ENCODE measurements at regions not wholly inside any gene's neighbourhood (a gene's known extent, or its start where the extent isn't known, plus 50 kb on each side); places are given as distances from the start of the nearest gene placed in this dataset.

DNA sequence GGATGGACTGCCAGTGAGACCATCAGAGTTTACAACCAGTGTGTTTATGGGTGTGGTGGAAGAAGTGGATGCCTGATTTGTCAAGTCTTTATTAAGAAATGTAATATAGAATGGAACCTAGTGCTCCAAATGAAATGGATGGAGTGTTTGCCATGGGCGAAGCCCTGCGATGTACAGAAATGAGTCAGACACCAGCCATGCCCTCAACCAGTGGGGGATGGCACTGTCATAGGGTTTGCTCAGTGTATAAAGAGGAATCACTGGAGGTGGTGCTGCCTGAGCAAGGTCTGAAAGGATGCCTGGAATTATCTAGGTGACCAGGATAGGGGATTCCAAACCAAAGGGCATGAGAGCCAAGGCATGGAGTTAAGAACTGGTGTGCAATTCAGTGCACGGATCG is 120.9 kb upstream of the MTNR1B start:
- H3K36me3 Mint-ChIP-seq (ENCODE audit: low read depth): no peaks in the 10 kb centered on the region
- no peaks in the 10 kb centered on the region for H3K27me3 Mint-ChIP-seq
- H3K27ac ChIP-seq (ENCODE audit: low read depth in 1 of 2, low read length in 2 of 2): no peak overlapping the region
- no peak for DNase-seq
- no peak for ATAC-seq (ENCODE audit: poor library complexity)
- ChIA-PET POLR2A (no interaction called here), CTCF (no interaction called here)
- H3K9me3 Mint-ChIP-seq: no peaks in the 10 kb centered on the region
- no peak for TF ChIP-seq CTCF (IDR thresholded peaks at IDR 0.05)
- no peaks in the 10 kb centered on the region for H3K4me1 ChIP-seq (ENCODE audit: insufficient read depth, low read length)
- H3K4me3 ChIP-seq (ENCODE audit: low read length): no peak overlapping the region
- H3K27ac Mint-ChIP-seq: no peak overlapping the region
- H3K4me3 Mint-ChIP-seq: no peak overlapping the region
- no peaks in the 10 kb centered on the region for H3K36me3 ChIP-seq (ENCODE audit: insufficient read depth, low read length)
- peaks cover 0 to 8% of the 10 kb centered on the region in 2 experiments for H3K9me3 ChIP-seq (ENCODE audit: control insufficient read depth in 1 of 2, insufficient read depth in 1 of 2, low read length in 2 of 2)
- no peaks in the 10 kb centered on the region for H3K27me3 ChIP-seq (ENCODE audit: control insufficient read depth in 1 of 2, insufficient read depth in 2 of 2, low read length in 2 of 2)
- intact Hi-C loops (cut with DNase I, micrococcal nuclease): no loop called here
- H3K4me1 Mint-ChIP-seq (ENCODE audit: low read depth): no peaks in the 10 kb centered on the region

- no peaks in the 10 kb centered on the region for H3K27me3 ChIP-seq (ENCODE audit: control insufficient read depth in 1 of 2, insufficient read depth in 2 of 2, low read length in 2 of 2)
- TF ChIP-seq CTCF (IDR thresholded peaks at IDR 0.05): no peak
- H3K4me3 ChIP-seq (ENCODE audit: low read length): no peak overlapping the region
- H3K4me3 Mint-ChIP-seq: no peak overlapping the region
- no peak for DNase-seq
- intact Hi-C loops (cut with DNase I, micrococcal nuclease): no loop called here
- ATAC-seq (ENCODE audit: poor library complexity): no peak
- H3K27me3 Mint-ChIP-seq: no peaks in the 10 kb centered on the region
- H3K9me3 ChIP-seq (ENCODE audit: control insufficient read depth in 1 of 2, insufficient read depth in 1 of 2, low read length in 2 of 2): peaks cover 0 to 8% of the 10 kb centered on the region in 2 experiments
- ChIA-PET CTCF (no interaction called here), POLR2A (no interaction called here)
- no peaks in the 10 kb centered on the region for H3K36me3 ChIP-seq (ENCODE audit: insufficient read depth, low read length)
- no peaks in the 10 kb centered on the region for H3K36me3 Mint-ChIP-seq (ENCODE audit: low read depth)
- H3K27ac ChIP-seq (ENCODE audit: low read depth in 1 of 2, low read length in 2 of 2): no peak overlapping the region
- H3K4me1 Mint-ChIP-seq (ENCODE audit: low read depth): no peaks in the 10 kb centered on the region
- H3K4me1 ChIP-seq (ENCODE audit: insufficient read depth, low read length): no peaks in the 10 kb centered on the region
- no peaks in the 10 kb centered on the region for H3K9me3 Mint-ChIP-seq
- no peak overlapping the region for H3K27ac Mint-ChIP-seq
Observed at GRCh38 chr11:92850296-92850826, 119.1 kb upstream of the MTNR1B start.

DNA sequence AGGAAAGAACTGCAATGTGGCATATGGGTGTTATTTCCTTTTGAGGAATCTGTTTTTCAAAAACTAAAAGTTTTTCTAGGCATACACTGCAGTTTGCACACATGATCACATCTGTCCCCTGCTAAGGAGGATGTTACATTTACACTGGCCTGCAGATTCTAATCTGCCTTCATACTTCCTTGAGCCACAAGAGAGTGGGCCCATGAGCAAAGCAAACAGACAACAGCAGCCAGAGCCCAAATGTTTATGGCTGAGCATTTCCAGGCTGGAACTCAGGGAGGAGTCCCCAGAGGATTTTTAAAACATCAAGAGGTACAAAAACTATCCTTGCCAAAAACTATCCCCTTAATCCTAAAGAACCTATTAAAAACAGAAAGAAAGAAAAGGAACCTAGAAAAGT is 117.2 kb upstream of the MTNR1B start:
- Mint-ChIP-seq H3K4me1 (ENCODE audit: low read depth) (no peaks in the 10 kb centered on the region), H3K27me3 (no peaks in the 10 kb centered on the region), H3K36me3 (ENCODE audit: low read depth) (no peaks in the 10 kb centered on the region), H3K4me3 (no peak overlapping the region), H3K9me3 (no peaks in the 10 kb centered on the region), H3K27ac (no peak overlapping the region)
- Histone ChIP-seq H3K4me3 (ENCODE audit: low read length) (no peak overlapping the region), H3K27ac (ENCODE audit: low read depth in 1 of 2, low read length in 2 of 2) (no peak overlapping the region), H3K27me3 (ENCODE audit: control insufficient read depth in 1 of 2, insufficient read depth in 2 of 2, low read length in 2 of 2) (no peaks in the 10 kb centered on the region), H3K9me3 (ENCODE audit: control insufficient read depth in 1 of 2, insufficient read depth in 1 of 2, low read length in 2 of 2) (peaks cover 0 to 8% of the 10 kb centered on the region in 2 experiments), H3K4me1 (ENCODE audit: insufficient read depth, low read length) (no peaks in the 10 kb centered on the region), H3K36me3 (ENCODE audit: insufficient read depth, low read length) (no peaks in the 10 kb centered on the region)
- ATAC-seq (ENCODE audit: poor library complexity): no peak
- POLR2A ChIA-PET: no interaction called here
- CTCF ChIA-PET: no interaction called here
- intact Hi-C loops (cut with DNase I, micrococcal nuclease): no loop called here
- no peak for DNase-seq
- TF ChIP-seq CTCF (IDR thresholded peaks at IDR 0.05): no peak
